Ishikawa (cell line): ENCODE measurements at regions not wholly inside any gene's neighbourhood (a gene's known extent, or its start where the extent isn't known, plus 50 kb on each side); places are given as distances from the start of the nearest gene placed in this dataset.

Source experiments
- CEBPB ChIP-seq: IDR thresholded peaks from 2 replicates; pipeline ENCODE4 v1.6.1; 2012
- CREB1 ChIP-seq: IDR thresholded peaks from 2 replicates; pipeline ENCODE4 v1.6.1; 2012; ENCODE audit warnings: low read depth
- EGR1 ChIP-seq: IDR thresholded peaks from 2 replicates; pipeline ENCODE4 v1.6.1; 2012
- EP300 ChIP-seq: IDR thresholded peaks from 2 replicates; pipeline ENCODE4 v1.6.1; 2012; ENCODE audit warnings: borderline replicate concordance
- FOXM1 ChIP-seq: IDR thresholded peaks from 2 replicates; pipeline ENCODE4 v1.6.1; 2012; ENCODE audit warnings: low read depth, borderline replicate concordance
- NFIC ChIP-seq: IDR thresholded peaks from 2 replicates; pipeline ENCODE4 v1.6.1; 2012
- RAD21 ChIP-seq: IDR thresholded peaks from 2 replicates; pipeline ENCODE4 v1.6.1; 2012; ENCODE audit warnings: low read depth
- TAF1 ChIP-seq: IDR thresholded peaks from 2 replicates; pipeline ENCODE4 v1.6.1; 2012; ENCODE audit warnings: low read depth, mild to moderate bottlenecking
- TCF12 ChIP-seq: IDR thresholded peaks from 2 replicates; pipeline ENCODE4 v1.6.1; 2012; ENCODE audit warnings: low read depth
- TEAD4 ChIP-seq: IDR thresholded peaks from 2 replicates; pipeline ENCODE4 v1.6.1; 2012
- YY1 ChIP-seq: IDR thresholded peaks from 2 replicates; pipeline ENCODE4 v1.6.1; 2012; ENCODE audit warnings: low read depth
- ZBTB7A ChIP-seq: IDR thresholded peaks from 2 replicates; pipeline ENCODE4 v1.6.1; 2012; ENCODE audit warnings: low read depth
- TF ChIP-seq, protein P1 (sequence below): IDR thresholded peaks from 2 replicates; pipeline ENCODE4 v1.6.1; 2012
- TF ChIP-seq, protein P2 (sequence below): IDR thresholded peaks from 2 replicates; pipeline ENCODE4 v1.6.1; 2012; ENCODE audit warnings: low read depth, mild to moderate bottlenecking
- TF ChIP-seq, protein P3 (sequence below): IDR thresholded peaks from 2 replicates; pipeline ENCODE4 v1.6.1; 2012

DNA sequence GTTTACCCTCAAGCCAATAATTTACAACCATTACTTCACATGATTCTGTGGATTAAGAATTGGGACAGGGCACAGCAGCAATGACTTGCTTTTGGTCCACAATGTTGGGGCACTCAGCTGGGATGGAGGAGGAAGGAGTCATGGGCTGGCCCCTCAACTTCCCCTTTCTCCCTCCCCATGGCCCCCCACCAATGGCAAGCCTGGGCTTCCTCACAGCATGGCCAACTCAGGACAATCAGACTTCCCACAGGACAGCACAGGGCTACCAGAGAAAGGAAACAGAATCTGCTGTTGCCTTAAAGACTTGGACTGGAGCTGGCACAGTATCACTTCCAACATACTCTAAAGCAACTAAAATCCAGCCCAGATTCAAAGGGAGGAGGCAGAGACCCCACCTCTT lies 160.7 kb downstream of the PTPN20 start:
- no peak for TF ChIP-seq TCF12
- TF ChIP-seq RAD21: no peak
- TF ChIP-seq EP300: no peak
- TF ChIP-seq, protein P1, sequence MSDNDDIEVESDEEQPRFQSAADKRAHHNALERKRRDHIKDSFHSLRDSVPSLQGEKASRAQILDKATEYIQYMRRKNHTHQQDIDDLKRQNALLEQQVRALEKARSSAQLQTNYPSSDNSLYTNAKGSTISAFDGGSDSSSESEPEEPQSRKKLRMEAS: no peak
- TF ChIP-seq TEAD4: no peak
- TF ChIP-seq, protein P2, sequence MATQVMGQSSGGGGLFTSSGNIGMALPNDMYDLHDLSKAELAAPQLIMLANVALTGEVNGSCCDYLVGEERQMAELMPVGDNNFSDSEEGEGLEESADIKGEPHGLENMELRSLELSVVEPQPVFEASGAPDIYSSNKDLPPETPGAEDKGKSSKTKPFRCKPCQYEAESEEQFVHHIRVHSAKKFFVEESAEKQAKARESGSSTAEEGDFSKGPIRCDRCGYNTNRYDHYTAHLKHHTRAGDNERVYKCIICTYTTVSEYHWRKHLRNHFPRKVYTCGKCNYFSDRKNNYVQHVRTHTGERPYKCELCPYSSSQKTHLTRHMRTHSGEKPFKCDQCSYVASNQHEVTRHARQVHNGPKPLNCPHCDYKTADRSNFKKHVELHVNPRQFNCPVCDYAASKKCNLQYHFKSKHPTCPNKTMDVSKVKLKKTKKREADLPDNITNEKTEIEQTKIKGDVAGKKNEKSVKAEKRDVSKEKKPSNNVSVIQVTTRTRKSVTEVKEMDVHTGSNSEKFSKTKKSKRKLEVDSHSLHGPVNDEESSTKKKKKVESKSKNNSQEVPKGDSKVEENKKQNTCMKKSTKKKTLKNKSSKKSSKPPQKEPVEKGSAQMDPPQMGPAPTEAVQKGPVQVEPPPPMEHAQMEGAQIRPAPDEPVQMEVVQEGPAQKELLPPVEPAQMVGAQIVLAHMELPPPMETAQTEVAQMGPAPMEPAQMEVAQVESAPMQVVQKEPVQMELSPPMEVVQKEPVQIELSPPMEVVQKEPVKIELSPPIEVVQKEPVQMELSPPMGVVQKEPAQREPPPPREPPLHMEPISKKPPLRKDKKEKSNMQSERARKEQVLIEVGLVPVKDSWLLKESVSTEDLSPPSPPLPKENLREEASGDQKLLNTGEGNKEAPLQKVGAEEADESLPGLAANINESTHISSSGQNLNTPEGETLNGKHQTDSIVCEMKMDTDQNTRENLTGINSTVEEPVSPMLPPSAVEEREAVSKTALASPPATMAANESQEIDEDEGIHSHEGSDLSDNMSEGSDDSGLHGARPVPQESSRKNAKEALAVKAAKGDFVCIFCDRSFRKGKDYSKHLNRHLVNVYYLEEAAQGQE: no peak
- no peak for TF ChIP-seq NFIC
- TF ChIP-seq YY1: no peak
- no peak for TF ChIP-seq EGR1
- no peak for TF ChIP-seq FOXM1
- TF ChIP-seq ZBTB7A: no peak
- no peak for TF ChIP-seq CREB1
- TF ChIP-seq CEBPB: no peak

DNA sequence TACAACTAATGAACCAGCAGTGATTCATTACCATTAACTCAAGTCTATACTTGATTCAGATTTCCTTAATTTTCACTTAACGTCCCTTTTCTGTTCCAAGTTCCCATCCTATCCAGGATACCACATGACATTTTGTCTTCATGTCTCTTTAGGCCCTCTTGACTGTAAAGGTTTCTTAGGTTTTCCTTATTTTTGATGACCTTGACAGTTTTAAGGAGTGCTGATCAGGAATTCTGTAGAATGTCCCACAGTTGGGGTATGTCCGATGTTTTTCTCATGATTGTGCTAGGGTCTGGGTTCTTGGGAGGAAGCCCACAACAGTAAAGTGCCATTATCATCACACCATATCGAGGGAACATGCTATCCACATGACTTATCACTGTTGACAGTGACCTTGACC lies 162.7 kb downstream of the PTPN20 start:
- TF ChIP-seq, protein P3, sequence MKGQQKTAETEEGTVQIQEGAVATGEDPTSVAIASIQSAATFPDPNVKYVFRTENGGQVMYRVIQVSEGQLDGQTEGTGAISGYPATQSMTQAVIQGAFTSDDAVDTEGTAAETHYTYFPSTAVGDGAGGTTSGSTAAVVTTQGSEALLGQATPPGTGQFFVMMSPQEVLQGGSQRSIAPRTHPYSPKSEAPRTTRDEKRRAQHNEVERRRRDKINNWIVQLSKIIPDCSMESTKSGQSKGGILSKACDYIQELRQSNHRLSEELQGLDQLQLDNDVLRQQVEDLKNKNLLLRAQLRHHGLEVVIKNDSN: no peak
- TF ChIP-seq TEAD4: no peak
- no peak for TF ChIP-seq CREB1
- TF ChIP-seq CEBPB: no peak
- TF ChIP-seq YY1: no peak
- TF ChIP-seq, protein P1: no peak
- no peak for TF ChIP-seq TCF12
- TF ChIP-seq FOXM1: no peak
- TF ChIP-seq TAF1: no peak
- TF ChIP-seq NFIC: no peak
- no peak for TF ChIP-seq EGR1
- TF ChIP-seq EP300: no peak
- TF ChIP-seq ZBTB7A: no peak
- TF ChIP-seq, protein P2: no peak

DNA sequence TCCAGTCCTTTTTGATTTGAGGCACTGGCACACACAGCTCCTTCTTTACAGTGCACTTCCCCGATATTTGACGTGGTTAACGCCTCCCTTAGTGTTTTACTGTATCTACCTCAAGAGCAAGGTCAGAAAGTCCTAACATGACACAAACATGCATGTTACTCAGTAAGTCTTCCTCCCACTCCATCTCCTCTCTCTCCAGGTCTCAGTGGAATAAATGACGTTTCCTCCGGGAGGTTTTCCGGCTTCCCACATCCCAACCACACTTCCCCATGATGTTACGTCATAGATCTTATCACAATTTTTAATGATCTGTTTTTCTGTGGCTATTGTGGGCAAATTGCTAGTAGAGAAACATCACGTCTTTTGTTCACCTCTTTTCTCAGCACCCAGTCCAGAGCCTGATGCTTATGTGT lies 165.7 kb downstream of the PTPN20 start:
- TF ChIP-seq RAD21: no peak
- TF ChIP-seq, protein P1: no peak
- TF ChIP-seq CEBPB: no peak
- TF ChIP-seq, protein P3: no peak
- TF ChIP-seq FOXM1: no peak
- TF ChIP-seq, protein P2: no peak
- no peak for TF ChIP-seq TAF1
- no peak for TF ChIP-seq ZBTB7A
- no peak for TF ChIP-seq EP300
- TF ChIP-seq CREB1: no peak
- no peak for TF ChIP-seq TCF12
- no peak for TF ChIP-seq EGR1
- no peak for TF ChIP-seq NFIC
- no peak for TF ChIP-seq YY1
- TF ChIP-seq TEAD4: no peak

DNA sequence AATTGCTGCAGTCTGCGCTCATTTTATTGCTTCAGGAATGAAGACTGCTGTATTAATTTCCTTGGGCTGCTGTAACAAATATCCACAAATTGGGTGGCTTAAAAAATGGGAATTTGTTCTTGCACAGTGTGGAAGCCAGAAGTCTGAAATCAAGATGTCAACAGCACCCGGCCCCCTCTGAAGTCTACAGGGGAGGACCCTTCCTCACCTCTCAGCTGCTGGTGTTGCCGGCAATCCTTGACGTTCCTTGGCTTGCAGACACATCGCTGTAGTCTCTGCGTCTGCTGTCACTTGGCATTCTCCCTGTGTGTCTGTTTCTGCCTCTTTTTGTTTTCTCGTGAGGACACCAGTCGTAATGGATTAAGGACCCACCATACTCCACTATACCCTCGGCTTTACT lies 166.2 kb downstream of the PTPN20 start:
- TF ChIP-seq TAF1 (no peak), FOXM1 (no peak)
- TF ChIP-seq, protein P3: no peak

DNA sequence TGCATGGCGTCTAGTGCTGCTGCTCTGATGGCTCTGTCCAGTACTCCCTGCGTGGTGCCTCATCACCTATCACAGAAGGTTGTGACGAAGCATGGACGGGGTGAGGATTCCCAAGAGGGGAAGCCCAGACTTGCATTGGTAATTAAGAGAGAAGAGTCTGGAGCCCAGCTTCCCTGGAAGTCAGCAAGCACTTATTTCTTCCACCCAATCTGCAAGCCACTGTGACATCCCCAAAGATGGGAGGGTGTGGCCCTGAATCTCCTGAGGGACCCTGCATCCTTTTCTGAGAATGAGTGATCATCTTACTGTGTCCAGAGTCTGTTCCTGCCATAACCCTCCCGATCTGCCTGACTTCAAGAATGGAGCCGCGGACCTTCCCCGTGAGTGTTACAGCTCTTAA lies 166.7 kb downstream of the PTPN20 start:
- TF ChIP-seq CREB1: no peak
- TF ChIP-seq, protein P1: no peak
- no peak for TF ChIP-seq TCF12
- TF ChIP-seq, protein P2: no peak
- TF ChIP-seq, protein P3: no peak
- no peak for TF ChIP-seq NFIC
- no peak for TF ChIP-seq EGR1
- TF ChIP-seq FOXM1: no peak
